Activated effector memory CD4-positive, alpha-beta T cell treated with Interleukin-2 at 50 U/mL for 16 hours (primary cell): ENCODE measurements at regions not wholly inside any gene's neighbourhood (a gene's known extent, or its start where the extent isn't known, plus 50 kb on each side); places are given as distances from the start of the nearest gene placed in this dataset.
A peak's percentile ranks its signal among the peaks of the same experiment; 100 is the strongest.
"Not testable (repeated sequence)": the region's sequence is repeated elsewhere in the genome, so short reads cannot be mapped to it uniquely, and the experiment has no call there.

Source experiments
- DNase-seq: peaks from one replicate; pipeline ENCODE4 v3.0.0-alpha.2; 2020

- peak; percentile 5 for DNase-seq
Measured at GRCh38 chr15:28789401-28790114, 58.9 kb downstream of the GOLGA6L7 start.

DNA sequence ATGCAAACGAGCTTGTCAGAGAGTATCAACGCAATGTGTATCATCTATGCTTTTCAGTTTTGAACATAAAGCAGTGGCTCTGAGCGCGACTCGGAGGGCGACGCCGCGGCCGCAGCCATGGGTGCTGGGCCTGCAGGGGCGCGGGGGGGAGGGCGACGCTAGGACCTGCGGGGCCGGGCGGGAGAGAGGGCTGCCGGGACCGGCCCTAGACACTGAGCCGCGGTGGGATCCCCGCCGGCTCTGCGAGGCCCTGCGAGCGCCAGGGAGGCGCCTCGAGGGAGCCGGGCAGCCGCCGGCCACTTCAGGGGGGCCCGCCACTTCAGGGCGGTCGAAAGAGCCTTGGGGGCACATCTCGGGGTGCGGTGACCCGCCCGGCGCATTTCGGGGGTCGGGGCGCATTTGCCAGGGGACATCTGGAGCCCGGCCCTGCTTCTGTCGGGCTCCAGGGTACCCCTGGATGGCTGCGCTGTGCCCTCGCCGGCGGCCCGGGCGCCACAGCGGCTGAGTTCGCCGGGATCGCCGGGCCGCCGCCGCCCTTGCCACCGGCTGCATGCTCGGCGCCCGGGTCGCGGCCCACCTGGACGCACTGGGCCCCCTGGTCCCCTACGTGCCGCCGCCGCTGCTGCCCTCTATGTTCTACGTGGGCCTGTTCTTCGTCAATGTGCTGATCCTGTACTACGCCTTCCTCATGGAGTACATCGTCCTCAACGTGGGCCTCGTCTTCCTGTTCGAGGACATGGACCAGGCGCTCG lies 59.6 kb downstream of the GOLGA6L7 start:
- DNase-seq, result not testable (repeated sequence)

DNA sequence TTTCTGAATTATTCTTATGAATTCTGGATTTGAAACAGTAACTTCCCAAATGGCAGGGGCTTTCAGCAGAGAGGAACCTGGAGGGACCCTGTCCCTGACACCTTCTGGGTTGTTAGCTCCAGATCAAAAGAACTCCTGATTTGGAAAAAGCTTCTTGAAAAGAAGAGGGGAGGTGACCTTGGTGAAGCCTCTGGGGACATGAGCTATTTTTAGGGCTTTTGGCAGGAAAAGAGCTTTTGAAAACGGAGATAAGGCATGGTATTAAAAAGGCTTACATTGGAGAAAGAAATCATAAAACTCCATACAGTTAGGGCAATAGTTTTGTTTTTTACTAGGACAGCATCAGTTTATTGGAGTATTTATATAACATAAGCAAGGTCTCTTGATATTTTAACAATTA lies 60.3 kb downstream of the GOLGA6L7 start:
- DNase-seq, result not testable (repeated sequence)

- DNase-seq, result no peak
Measured at GRCh38 chr15:28786521-28786920, 61.9 kb downstream of the GOLGA6L7 start.

DNA sequence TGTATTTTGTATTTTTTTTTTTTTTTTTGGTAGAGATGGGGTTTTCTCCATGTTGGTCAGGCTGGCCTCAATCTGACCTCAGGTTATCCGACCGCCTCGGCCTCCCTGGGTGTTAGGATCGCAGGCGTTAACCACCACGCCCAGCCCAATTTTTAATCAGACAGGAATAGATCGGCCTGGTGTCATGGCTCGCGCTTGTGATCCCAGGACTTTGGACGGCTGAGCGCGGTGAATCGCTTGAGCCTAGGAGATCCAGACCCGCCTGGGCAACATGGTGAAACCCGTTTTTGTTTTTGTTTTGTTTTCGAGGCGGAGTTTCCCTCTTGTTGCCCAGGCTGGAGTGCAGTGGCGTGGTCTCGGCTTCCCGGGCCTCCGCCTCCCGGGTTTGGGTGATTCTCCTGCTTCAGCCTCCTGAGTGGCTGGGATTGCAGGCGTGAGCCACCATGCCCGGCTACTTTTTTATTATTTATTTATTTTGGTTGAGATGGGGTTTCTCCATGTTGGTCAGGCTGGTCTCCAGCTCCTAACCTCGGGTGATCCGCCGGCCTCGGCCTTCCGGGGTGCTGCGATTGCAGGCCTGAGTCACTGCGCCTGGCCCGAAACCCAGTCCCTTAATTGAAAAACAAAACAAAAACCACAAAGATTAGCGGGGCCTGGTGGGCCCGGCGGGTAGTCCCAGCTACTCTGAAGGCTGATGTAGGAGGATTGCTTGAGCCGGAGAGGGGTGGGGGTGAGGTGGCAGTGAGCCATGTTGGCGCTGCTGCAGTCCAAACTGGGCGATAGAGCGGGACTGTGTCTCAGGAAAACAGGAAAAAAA lies 63.9 kb downstream of the GOLGA6L7 start:
- not testable (repeated sequence) for DNase-seq

- no peak for DNase-seq
Measured at GRCh38 chr15:28783873-28784272, 64.6 kb downstream of the GOLGA6L7 start.

DNA sequence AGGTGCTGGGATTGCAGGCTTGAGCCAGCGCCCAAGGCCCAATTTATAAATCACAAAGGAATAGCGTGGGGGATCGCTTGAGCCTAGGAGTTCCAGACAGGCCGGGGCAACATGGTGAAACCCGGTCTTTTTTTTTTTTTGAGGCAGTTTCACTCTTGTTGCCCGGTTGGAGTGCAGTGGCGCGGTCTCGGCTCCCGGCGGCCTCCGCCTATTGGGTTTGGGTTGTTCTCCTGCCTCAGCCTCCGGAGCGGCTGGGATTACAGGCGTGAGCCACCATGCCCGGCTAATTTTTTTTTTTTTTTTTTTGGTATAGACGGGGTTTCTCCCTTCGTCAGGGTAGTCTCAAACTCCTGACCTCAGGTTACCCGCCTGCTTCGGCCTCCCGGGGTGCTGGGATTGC lies 65.0 kb downstream of the GOLGA6L7 start:
- DNase-seq, result no peak

- not testable (repeated sequence) for DNase-seq
Measured at GRCh38 chr15:28778397-28778796, 66.2 kb upstream of the GOLGA8M start.

DNA sequence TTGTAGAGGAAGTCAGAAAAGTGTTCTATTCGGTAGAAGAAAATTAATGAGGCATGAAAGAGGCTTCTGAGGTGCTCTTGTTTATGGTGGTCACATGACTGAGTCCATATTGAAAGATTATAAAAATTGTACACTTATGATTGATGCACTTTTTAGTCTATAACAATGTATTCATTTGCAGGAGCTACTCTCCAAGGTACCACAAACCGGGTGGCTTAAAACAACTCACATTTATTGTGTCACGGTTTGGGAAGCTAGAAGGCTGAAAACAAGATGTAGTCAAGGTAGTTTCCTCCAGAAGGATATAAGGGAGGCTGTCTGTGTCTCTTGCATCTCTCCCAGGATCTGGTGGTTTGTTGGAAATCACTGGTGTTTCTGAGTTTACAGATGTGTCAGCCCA lies 60.6 kb upstream of the GOLGA8M start:
- DNase-seq, result not testable (repeated sequence)
